ENCODE measurements at regions not wholly inside any gene's neighbourhood (a gene's known extent, or its start where the extent isn't known, plus 50 kb on each side); places are given as distances from the start of the nearest gene placed in this dataset.

DNA sequence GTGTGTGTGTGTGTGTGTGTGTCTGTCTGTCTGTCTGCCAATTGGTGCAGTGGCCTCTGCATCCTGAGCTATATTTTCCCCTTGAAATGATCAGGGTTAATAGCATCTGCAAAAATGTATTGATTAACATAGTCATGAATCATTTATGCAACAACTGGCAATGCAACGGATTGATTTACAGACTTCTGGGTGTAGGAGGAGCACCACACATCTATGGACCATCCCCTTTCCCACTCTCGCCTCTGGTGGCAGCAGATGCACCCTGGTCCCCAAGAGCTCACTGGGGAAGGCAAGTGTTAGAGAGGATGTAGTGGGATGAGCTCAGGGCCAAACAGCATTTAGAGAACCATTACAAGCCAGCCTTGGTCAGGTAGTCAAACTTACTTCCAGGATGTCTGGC lies 272.7 kb upstream of the C2CD4B start:
- no peak overlapping the region for H3K27ac Mint-ChIP-seq
- 0 out of 2 replicates have a peak, but pooled peaks cover 5% of the 10 kb centered on the region for H3K36me3 Mint-ChIP-seq
- no peak overlapping the region for H3K4me3 Mint-ChIP-seq
- TF ChIP-seq, protein P1, sequence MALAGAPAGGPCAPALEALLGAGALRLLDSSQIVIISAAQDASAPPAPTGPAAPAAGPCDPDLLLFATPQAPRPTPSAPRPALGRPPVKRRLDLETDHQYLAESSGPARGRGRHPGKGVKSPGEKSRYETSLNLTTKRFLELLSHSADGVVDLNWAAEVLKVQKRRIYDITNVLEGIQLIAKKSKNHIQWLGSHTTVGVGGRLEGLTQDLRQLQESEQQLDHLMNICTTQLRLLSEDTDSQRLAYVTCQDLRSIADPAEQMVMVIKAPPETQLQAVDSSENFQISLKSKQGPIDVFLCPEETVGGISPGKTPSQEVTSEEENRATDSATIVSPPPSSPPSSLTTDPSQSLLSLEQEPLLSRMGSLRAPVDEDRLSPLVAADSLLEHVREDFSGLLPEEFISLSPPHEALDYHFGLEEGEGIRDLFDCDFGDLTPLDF (CRISPR knock-in tag; IDR thresholded peaks at IDR 0.05) = no peak
- TF ChIP-seq ZNF317 (CRISPR knock-in tag; IDR thresholded peaks at IDR 0.05; ENCODE audit: borderline replicate concordance, low read depth) (no peak), NR1H2 (CRISPR knock-in tag; IDR thresholded peaks at IDR 0.05) (no peak)
- TF ChIP-seq, protein P2, sequence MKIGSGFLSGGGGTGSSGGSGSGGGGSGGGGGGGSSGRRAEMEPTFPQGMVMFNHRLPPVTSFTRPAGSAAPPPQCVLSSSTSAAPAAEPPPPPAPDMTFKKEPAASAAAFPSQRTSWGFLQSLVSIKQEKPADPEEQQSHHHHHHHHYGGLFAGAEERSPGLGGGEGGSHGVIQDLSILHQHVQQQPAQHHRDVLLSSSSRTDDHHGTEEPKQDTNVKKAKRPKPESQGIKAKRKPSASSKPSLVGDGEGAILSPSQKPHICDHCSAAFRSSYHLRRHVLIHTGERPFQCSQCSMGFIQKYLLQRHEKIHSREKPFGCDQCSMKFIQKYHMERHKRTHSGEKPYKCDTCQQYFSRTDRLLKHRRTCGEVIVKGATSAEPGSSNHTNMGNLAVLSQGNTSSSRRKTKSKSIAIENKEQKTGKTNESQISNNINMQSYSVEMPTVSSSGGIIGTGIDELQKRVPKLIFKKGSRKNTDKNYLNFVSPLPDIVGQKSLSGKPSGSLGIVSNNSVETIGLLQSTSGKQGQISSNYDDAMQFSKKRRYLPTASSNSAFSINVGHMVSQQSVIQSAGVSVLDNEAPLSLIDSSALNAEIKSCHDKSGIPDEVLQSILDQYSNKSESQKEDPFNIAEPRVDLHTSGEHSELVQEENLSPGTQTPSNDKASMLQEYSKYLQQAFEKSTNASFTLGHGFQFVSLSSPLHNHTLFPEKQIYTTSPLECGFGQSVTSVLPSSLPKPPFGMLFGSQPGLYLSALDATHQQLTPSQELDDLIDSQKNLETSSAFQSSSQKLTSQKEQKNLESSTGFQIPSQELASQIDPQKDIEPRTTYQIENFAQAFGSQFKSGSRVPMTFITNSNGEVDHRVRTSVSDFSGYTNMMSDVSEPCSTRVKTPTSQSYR (CRISPR knock-in tag; IDR thresholded peaks at IDR 0.05) = no peak
- no peaks in the 10 kb centered on the region for H3K4me1 Mint-ChIP-seq
- CTCF ChIA-PET = no interaction called here
- H3K27me3 Mint-ChIP-seq (ENCODE audit: low read depth) = no peaks in the 10 kb centered on the region
- DNase-seq (ENCODE audit: low spot score) (no peak), ATAC-seq (no peak)
- peaks cover 8% of the 10 kb centered on the region for H3K9me3 Mint-ChIP-seq
- POLR2A ChIA-PET = interaction anchor here (0.5 kb wide), 1 partner anchor 46 kb away, joined by 3 read pairs; no protein-coding TSS in a partner anchor

DNA sequence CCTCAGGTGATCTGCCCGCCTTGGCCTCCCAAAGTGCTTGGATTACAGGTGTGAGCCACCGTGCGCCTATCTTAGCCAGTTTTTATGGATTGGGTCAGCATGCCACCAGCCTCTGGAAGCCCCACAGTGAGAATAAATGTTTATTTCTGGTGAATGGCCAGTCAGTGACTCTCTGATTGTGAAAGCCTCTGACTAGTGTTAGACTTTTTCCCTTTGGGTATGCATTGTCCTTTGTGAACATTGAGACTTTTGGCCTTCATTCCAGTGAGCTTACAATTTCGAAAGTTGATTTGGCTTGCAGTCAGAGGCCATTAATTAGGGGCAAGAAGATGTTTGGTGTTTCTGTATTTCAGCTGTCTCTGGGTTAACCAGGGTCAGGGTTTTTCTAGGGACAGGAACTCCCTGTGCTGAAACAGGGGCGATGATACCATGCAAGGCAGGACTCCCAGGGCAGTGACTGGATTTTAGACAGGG lies 274.5 kb upstream of the C2CD4B start:
- POLR2A ChIA-PET = no interaction called here
- Mint-ChIP-seq H3K9me3 (peaks cover 7% of the 10 kb centered on the region), H3K4me1 (no peaks in the 10 kb centered on the region), H3K27me3 (ENCODE audit: low read depth) (no peaks in the 10 kb centered on the region), H3K36me3 (0 out of 2 replicates have a peak, but pooled peaks cover 5% of the 10 kb centered on the region), H3K4me3 (no peak overlapping the region), H3K27ac (no peak overlapping the region)
- ATAC-seq = no peak
- no peak for DNase-seq (ENCODE audit: low spot score)
- CTCF ChIA-PET = no interaction called here
- TF ChIP-seq ZNF121 (CRISPR knock-in tag; IDR thresholded peaks at IDR 0.05) = no peak
- TF ChIP-seq CREM (CRISPR knock-in tag; IDR thresholded peaks at IDR 0.05) = no peak
- TF ChIP-seq, protein P3, sequence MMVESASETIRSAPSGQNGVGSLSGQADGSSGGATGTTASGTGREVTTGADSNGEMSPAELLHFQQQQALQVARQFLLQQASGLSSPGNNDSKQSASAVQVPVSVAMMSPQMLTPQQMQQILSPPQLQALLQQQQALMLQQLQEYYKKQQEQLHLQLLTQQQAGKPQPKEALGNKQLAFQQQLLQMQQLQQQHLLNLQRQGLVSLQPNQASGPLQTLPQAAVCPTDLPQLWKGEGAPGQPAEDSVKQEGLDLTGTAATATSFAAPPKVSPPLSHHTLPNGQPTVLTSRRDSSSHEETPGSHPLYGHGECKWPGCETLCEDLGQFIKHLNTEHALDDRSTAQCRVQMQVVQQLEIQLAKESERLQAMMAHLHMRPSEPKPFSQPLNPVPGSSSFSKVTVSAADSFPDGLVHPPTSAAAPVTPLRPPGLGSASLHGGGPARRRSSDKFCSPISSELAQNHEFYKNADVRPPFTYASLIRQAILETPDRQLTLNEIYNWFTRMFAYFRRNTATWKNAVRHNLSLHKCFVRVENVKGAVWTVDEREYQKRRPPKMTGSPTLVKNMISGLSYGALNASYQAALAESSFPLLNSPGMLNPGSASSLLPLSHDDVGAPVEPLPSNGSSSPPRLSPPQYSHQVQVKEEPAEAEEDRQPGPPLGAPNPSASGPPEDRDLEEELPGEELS (CRISPR knock-in tag; IDR thresholded peaks at IDR 0.05) = no peak
- no peak for TF ChIP-seq SOX15 (CRISPR knock-in tag; IDR thresholded peaks at IDR 0.05)
- no peak for TF ChIP-seq NFYB (CRISPR knock-in tag; conservative IDR thresholded peaks at IDR 0.05; ENCODE audit: low read depth)
- no peak for TF ChIP-seq STAT6 (CRISPR knock-in tag; conservative IDR thresholded peaks at IDR 0.05; ENCODE audit: low read depth)
- no peak for TF ChIP-seq ESRRA (CRISPR knock-in tag; IDR thresholded peaks at IDR 0.05; ENCODE audit: borderline replicate concordance)
- TF ChIP-seq SP1 (CRISPR knock-in tag; conservative IDR thresholded peaks at IDR 0.05) = no peak
- TF ChIP-seq ZNF317 (CRISPR knock-in tag; IDR thresholded peaks at IDR 0.05; ENCODE audit: borderline replicate concordance, low read depth) = no peak
- TF ChIP-seq JUN (CRISPR knock-in tag; IDR thresholded peaks at IDR 0.05) = no peak
- no peak for TF ChIP-seq PRDM15 (CRISPR knock-in tag; IDR thresholded peaks at IDR 0.05)
- TF ChIP-seq, protein P4, sequence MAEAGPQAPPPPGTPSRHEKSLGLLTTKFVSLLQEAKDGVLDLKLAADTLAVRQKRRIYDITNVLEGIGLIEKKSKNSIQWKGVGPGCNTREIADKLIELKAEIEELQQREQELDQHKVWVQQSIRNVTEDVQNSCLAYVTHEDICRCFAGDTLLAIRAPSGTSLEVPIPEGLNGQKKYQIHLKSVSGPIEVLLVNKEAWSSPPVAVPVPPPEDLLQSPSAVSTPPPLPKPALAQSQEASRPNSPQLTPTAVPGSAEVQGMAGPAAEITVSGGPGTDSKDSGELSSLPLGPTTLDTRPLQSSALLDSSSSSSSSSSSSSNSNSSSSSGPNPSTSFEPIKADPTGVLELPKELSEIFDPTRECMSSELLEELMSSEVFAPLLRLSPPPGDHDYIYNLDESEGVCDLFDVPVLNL (CRISPR knock-in tag; IDR thresholded peaks at IDR 0.05; ENCODE audit: borderline replicate concordance, low read depth) = no peak
- TF ChIP-seq TEAD1 (CRISPR knock-in tag; IDR thresholded peaks at IDR 0.05) = no peak
- TF ChIP-seq, protein P5, sequence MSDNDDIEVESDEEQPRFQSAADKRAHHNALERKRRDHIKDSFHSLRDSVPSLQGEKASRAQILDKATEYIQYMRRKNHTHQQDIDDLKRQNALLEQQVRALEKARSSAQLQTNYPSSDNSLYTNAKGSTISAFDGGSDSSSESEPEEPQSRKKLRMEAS (CRISPR knock-in tag; IDR thresholded peaks at IDR 0.05) = no peak
